NCI-H1417 (cell line): ENCODE measurements at regions not wholly inside any gene's neighbourhood (a gene's known extent, or its start where the extent isn't known, plus 50 kb on each side); places are given as distances from the start of the nearest gene placed in this dataset.

Experiments used
- DNase-seq, 3 experiments: peaks; one replicate each; lab custom pipeline; 2025; lab: John Stamatoyannopoulos, UW

- DNase-seq = no peak
These were observed 763.1 kb downstream of the USP25 start for GRCh38 chr21:16492892-16493291.

- no peak for DNase-seq
These were observed 766.8 kb downstream of the USP25 start for GRCh38 chr21:16496609-16497008.

- DNase-seq = no peak
These were observed 770.5 kb downstream of the USP25 start for GRCh38 chr21:16500271-16500670.

- DNase-seq = no peak
These were observed 772.5 kb downstream of the USP25 start for GRCh38 chr21:16502273-16502672.

- DNase-seq = no peak
These were observed 773.1 kb downstream of the USP25 start for GRCh38 chr21:16502897-16503296.

- no peak for DNase-seq
These were observed 774.5 kb downstream of the USP25 start for GRCh38 chr21:16504281-16504680.

- no peak for DNase-seq
These were observed 775.0 kb downstream of the USP25 start for GRCh38 chr21:16504766-16505165.

GRCh38 chr21:16509476-16509875 is 779.7 kb downstream of the USP25 start:
- no peak for DNase-seq

- no peak for DNase-seq
These were observed 784.5 kb downstream of the USP25 start for GRCh38 chr21:16514316-16514715.

GRCh38 chr21:16517383-16517782 is 787.6 kb downstream of the USP25 start:
- no peak for DNase-seq

GRCh38 chr21:16519036-16519435 is 789.3 kb downstream of the USP25 start:
- no peak for DNase-seq

- DNase-seq = no peak
These were observed 789.9 kb downstream of the USP25 start for GRCh38 chr21:16519644-16520043.

- no peak for DNase-seq
These were observed 792.8 kb downstream of the USP25 start for GRCh38 chr21:16522548-16522947.

GRCh38 chr21:16530656-16531055 is 800.9 kb downstream of the USP25 start:
- DNase-seq = no peak

- DNase-seq = no peak
These were observed 803.1 kb downstream of the USP25 start for GRCh38 chr21:16532840-16533239.

- DNase-seq = no peak
These were observed 804.1 kb downstream of the USP25 start for GRCh38 chr21:16533692-16534407.

GRCh38 chr21:16534408-16535101 is 804.8 kb downstream of the USP25 start:
- peak; percentile 7 to 44 (median 18) for DNase-seq

GRCh38 chr21:16535102-16535422 is 805.3 kb downstream of the USP25 start:
- DNase-seq = no peak

GRCh38 chr21:16535626-16536025 is 805.8 kb downstream of the USP25 start:
- DNase-seq = no peak

GRCh38 chr21:16536140-16536539 is 806.4 kb downstream of the USP25 start:
- DNase-seq = no peak

- peak in 1 of 3 experiments; percentile 32 for DNase-seq
These were observed 807.1 kb downstream of the USP25 start for GRCh38 chr21:16536643-16537434.

GRCh38 chr21:16537501-16537900 is 807.7 kb downstream of the USP25 start:
- DNase-seq = no peak

GRCh38 chr21:16538405-16538804 is 808.6 kb downstream of the USP25 start:
- DNase-seq = no peak
